ENCODE measurements at regions not wholly inside any gene's neighbourhood (a gene's known extent, or its start where the extent isn't known, plus 50 kb on each side); places are given as distances from the start of the nearest gene placed in this dataset.

- no peak for DNase-seq
Measured at GRCh38 chr5:56345352-56345751, 112.2 kb upstream of the ANKRD55 start.

GRCh38 chr5:56344594-56344993 is 111.5 kb upstream of the ANKRD55 start:
- DNase-seq, result no peak

GRCh38 chr5:56343988-56344387 is 110.9 kb upstream of the ANKRD55 start:
- DNase-seq, result no peak

GRCh38 chr5:56342616-56343015 is 109.5 kb upstream of the ANKRD55 start:
- DNase-seq, result peak; percentile 66

- DNase-seq, result no peak
Measured at GRCh38 chr5:56340196-56340980, 107.3 kb upstream of the ANKRD55 start.

- no peak for DNase-seq
Measured at GRCh38 chr5:56339732-56340131, 106.6 kb upstream of the ANKRD55 start.

- no peak for DNase-seq
Measured at GRCh38 chr5:56337715-56338319, 104.7 kb upstream of the ANKRD55 start.

- DNase-seq, result no peak
Measured at GRCh38 chr5:56335212-56335611, 102.1 kb upstream of the ANKRD55 start.

- DNase-seq, result no peak
Measured at GRCh38 chr5:56330806-56331205, 97.7 kb upstream of the ANKRD55 start.

- no peak for DNase-seq
Measured at GRCh38 chr5:56330167-56330566, 97.0 kb upstream of the ANKRD55 start.

GRCh38 chr5:56329652-56330051 is 96.5 kb upstream of the ANKRD55 start:
- no peak for DNase-seq

- DNase-seq, result peak; percentile 71
Measured at GRCh38 chr5:56328753-56329560, 95.8 kb upstream of the ANKRD55 start.

- DNase-seq, result no peak
Measured at GRCh38 chr5:56327809-56328208, 94.7 kb upstream of the ANKRD55 start.

- DNase-seq, result no peak
Measured at GRCh38 chr5:56326770-56327169, 93.6 kb upstream of the ANKRD55 start.

- DNase-seq, result no peak
Measured at GRCh38 chr5:56326116-56326515, 93.0 kb upstream of the ANKRD55 start.

- DNase-seq, result no peak
Measured at GRCh38 chr5:56325039-56325438, 91.9 kb upstream of the ANKRD55 start.

GRCh38 chr5:56323505-56323904 is 90.4 kb upstream of the ANKRD55 start:
- peak; percentile 49 for DNase-seq

- DNase-seq, result no peak
Measured at GRCh38 chr5:56322592-56322991, 89.5 kb upstream of the ANKRD55 start.

GRCh38 chr5:56321236-56321881 is 88.2 kb upstream of the ANKRD55 start:
- DNase-seq, result no peak

GRCh38 chr5:56320686-56321085 is 87.6 kb upstream of the ANKRD55 start:
- DNase-seq, result no peak

GRCh38 chr5:56319526-56320181 is 86.5 kb upstream of the ANKRD55 start:
- DNase-seq, result no peak

GRCh38 chr5:56317923-56318561 is 84.9 kb upstream of the ANKRD55 start:
- DNase-seq, result no peak

Measured in dermis blood vessel endothelial cell (primary cell).